IMR-90 (cell line): ENCODE measurements at regions not wholly inside any gene's neighbourhood (a gene's known extent, or its start where the extent isn't known, plus 50 kb on each side); places are given as distances from the start of the nearest gene placed in this dataset.

ENCODE experiments used
- ATAC-seq: fragments of 200-7000 bp; cut with Tn5 transposase; 2 replicates; pipeline ENCODE4 v1.9.1; 2020; ENCODE audit warnings: low read depth, mild to moderate bottlenecking, moderate library complexity
- BruUV-seq: library from RNA; stranded (reverse); fragments of 400-500 nt; replicated peaks from 2 replicates; lab custom pipeline; 2021; lab: Mats Ljungman, UMichigan
- CTCF ChIA-PET: fragments of 300-600 bp; formaldehyde crosslinking; extraction: SDS; loops from one replicate; lab custom pipeline; 2021; ENCODE audit warnings: antibody characterized with exemption; lab: Yijun Ruan, JAX
- POLR2A ChIA-PET: fragments of 300-600 bp; sonication (Branson Sonifier 250); formaldehyde crosslinking; loops from one replicate; lab custom pipeline; 2022; ENCODE audit warnings: antibody characterized with exemption; ENCODE audit not compliant: unreplicated experiment; lab: Charles Lee
- DNase-seq: peaks from one replicate; pipeline ENCODE4 v3.0.0; 2013
- H2AFZ ChIP-seq: replicated peaks from 2 replicates; pipeline ENCODE3; 2013; ENCODE audit warnings: low read length, mild to moderate bottlenecking; ENCODE audit not compliant: poor library complexity
- H2AK5ac ChIP-seq: 2 replicates; pipeline ENCODE4 v1.6.1; 2013; ENCODE audit warnings: low read depth, low read length, inconsistent platforms
- H2AK9ac ChIP-seq: replicated peaks from 2 replicates; pipeline ENCODE3; 2013; ENCODE audit warnings: mild to moderate bottlenecking, low read depth, low read length, moderate library complexity; ENCODE audit not compliant: poor library complexity
- H2BK120ac ChIP-seq: 2 replicates; pipeline ENCODE4 v1.6.1; 2013; ENCODE audit warnings: low read depth, low read length, inconsistent platforms
- H2BK15ac ChIP-seq: 3 replicates; pipeline ENCODE4 v1.6.1; 2013; ENCODE audit warnings: low read depth, low read length, inconsistent platforms
- H2BK20ac ChIP-seq: 2 replicates; pipeline ENCODE4 v1.6.1; 2013; ENCODE audit warnings: low read depth, mild to moderate bottlenecking, inconsistent platforms, low read length, moderate library complexity
- H2BK5ac ChIP-seq: 2 replicates; pipeline ENCODE4 v1.6.1; 2013; ENCODE audit warnings: mild to moderate bottlenecking, low read depth, low read length, inconsistent platforms; ENCODE audit not compliant: poor library complexity, severe bottlenecking
- H3K14ac ChIP-seq: replicated peaks from 2 replicates; pipeline ENCODE4 v1.6.1; 2013; ENCODE audit warnings: low read depth, low read length, inconsistent platforms
- H3K18ac ChIP-seq: 2 replicates; pipeline ENCODE4 v1.6.1; 2013; ENCODE audit warnings: low read depth, low read length, control low read depth
- H3K23ac ChIP-seq: 2 replicates; pipeline ENCODE4 v1.6.1; 2013; ENCODE audit warnings: low read depth, low read length, inconsistent platforms
- H3K27ac ChIP-seq: 2 replicates; pipeline ENCODE4 v1.5.1; 2013; ENCODE audit warnings: mild to moderate bottlenecking, control low read depth, low read length; ENCODE audit not compliant: insufficient read depth
- H3K27me3 ChIP-seq: 2 replicates; pipeline ENCODE4 v1.6.1; 2013; ENCODE audit warnings: low read length; ENCODE audit not compliant: control insufficient read depth, insufficient read depth
- H3K36me3 ChIP-seq: 2 replicates; pipeline ENCODE4 v1.6.1; 2013; ENCODE audit warnings: low read length, mixed read lengths; ENCODE audit not compliant: control insufficient read depth, insufficient read depth
- H3K4ac ChIP-seq: 2 replicates; pipeline ENCODE4 v1.6.1; 2013; ENCODE audit warnings: low read depth, low read length, inconsistent platforms
- H3K4me1 ChIP-seq: 2 replicates; pipeline ENCODE4 v1.6.1; 2013; ENCODE audit warnings: low read length, mixed read lengths; ENCODE audit not compliant: control insufficient read depth, insufficient read depth
- H3K4me2 ChIP-seq: 2 replicates; pipeline ENCODE4 v1.6.1; 2013; ENCODE audit warnings: low read depth, mild to moderate bottlenecking, control low read depth, low read length, moderate library complexity
- H3K4me3 ChIP-seq: 2 replicates; pipeline ENCODE4 v1.5.1; 2013; ENCODE audit warnings: low read depth, mild to moderate bottlenecking, control low read depth, low read length, moderate library complexity; ENCODE audit not compliant: insufficient read depth
- H3K56ac ChIP-seq: 2 replicates; pipeline ENCODE4 v1.6.1; 2013; ENCODE audit warnings: low read length, inconsistent platforms; ENCODE audit not compliant: insufficient read depth; ENCODE audit errors: extremely low read depth
- H3K79me1 ChIP-seq, 2 experiments: 2 replicates each; pipeline ENCODE4 v1.6.1; 2013; ENCODE audit warnings: low read length in 2 of 2, inconsistent platforms in 1 of 2, low read depth in 1 of 2
- H3K9ac ChIP-seq: 2 replicates; pipeline ENCODE4 v1.6.1; 2013; ENCODE audit warnings: low read depth, low read length, control low read depth
- H3K9me1 ChIP-seq: 2 replicates; pipeline ENCODE4 v1.6.1; 2013; ENCODE audit warnings: low read length, inconsistent platforms; ENCODE audit not compliant: insufficient read depth
- H3K9me3 ChIP-seq: 2 replicates; pipeline ENCODE4 v1.6.1; 2013; ENCODE audit warnings: low read length; ENCODE audit not compliant: control insufficient read depth, insufficient read depth
- H4K20me1 ChIP-seq: 2 replicates; pipeline ENCODE4 v1.6.1; 2013; ENCODE audit warnings: low read length, inconsistent platforms; ENCODE audit not compliant: insufficient read depth
- H4K5ac ChIP-seq: 2 replicates; pipeline ENCODE4 v1.6.1; 2013; ENCODE audit warnings: mild to moderate bottlenecking, low read depth, low read length, control low read depth
- H4K8ac ChIP-seq, 2 experiments: 2 replicates each; pipeline ENCODE4 v1.6.1; 2013; ENCODE audit warnings: low read depth in 2 of 2, low read length in 2 of 2, control low read depth in 1 of 2, inconsistent platforms in 1 of 2
- H4K91ac ChIP-seq: 2 replicates; pipeline ENCODE4 v1.6.1; 2013; ENCODE audit warnings: low read depth, low read length, inconsistent platforms; ENCODE audit not compliant: insufficient read depth
- BHLHE40 ChIP-seq: fragments of 150-350 bp; IDR thresholded peaks from 2 replicates; pipeline ENCODE4 v1.6.1; 2016; ENCODE audit warnings: mild to moderate bottlenecking, low read depth, low read length
- FOS ChIP-seq: fragments of 150-350 bp; IDR thresholded peaks from 2 replicates; pipeline ENCODE4 v1.6.1; 2016; ENCODE audit warnings: low read depth, low read length
- MAFK ChIP-seq: IDR thresholded peaks from 2 replicates; pipeline ENCODE4 v1.6.1; 2012; ENCODE audit warnings: low read depth, low read length, improper control_type of control experiment
- MXI1 ChIP-seq: IDR thresholded peaks from 2 replicates; pipeline ENCODE4 v1.6.1; 2012; ENCODE audit warnings: low read depth, mild to moderate bottlenecking, low read length, moderate library complexity, borderline replicate concordance
- NFE2L2 ChIP-seq: fragments of 150-350 bp; IDR thresholded peaks from 2 replicates; pipeline ENCODE4 v1.6.1; 2016; ENCODE audit warnings: low read depth, mild to moderate bottlenecking, low read length
- POLR2A ChIP-seq: IDR thresholded peaks from 2 replicates; pipeline ENCODE4 v1.6.1; 2012; ENCODE audit warnings: mild to moderate bottlenecking, low read depth, low read length
- RAD21 ChIP-seq: IDR thresholded peaks from 2 replicates; pipeline ENCODE4 v1.6.1; 2012; ENCODE audit warnings: low read length, improper control_type of control experiment
- RCOR1 ChIP-seq: IDR thresholded peaks from 2 replicates; pipeline ENCODE4 v1.6.1; 2012; ENCODE audit warnings: mild to moderate bottlenecking, low read length, improper control_type of control experiment; ENCODE audit not compliant: insufficient replicate concordance
- WGBS, 2 experiments: methylation state at CpG; one replicate each; pipeline versions ENCODE4 v1.1.5 to v1.1.7; 2013; ENCODE audit warnings: missing lambda C conversion rate in 2 of 2; ENCODE audit not compliant: insufficient read length in 1 of 2; ENCODE audit errors: extremely low coverage in 2 of 2; 5-methylcytosine and 5-hydroxymethylcytosine counted together
- dilution Hi-C: fragments of 300-500 bp; cut with HindIII; formaldehyde crosslinking; loops from one replicate; pipeline ENCODE4 v1.14.3; 2018; ENCODE audit warnings: low sequenced_read_pairs; ENCODE audit not compliant: unreplicated experiment
- in situ Hi-C: fragments of 300-500 bp; cut with MboI; formaldehyde crosslinking; loops from 3 replicates; pipeline ENCODE4 v1.14.3; 2019; ENCODE audit warnings: low sequenced_read_pairs, inconsistent platforms, mixed read lengths
- intact Hi-C: fragments of 100-400 bp; cut with micrococcal nuclease; formaldehyde crosslinking; loops from 2 replicates; pipeline ENCODE4 v1.10.0; 2022
- TF ChIP-seq, protein P1 (sequence below): fragments of 150-350 bp; IDR thresholded peaks from 2 replicates; pipeline ENCODE4 v1.6.1; 2016; ENCODE audit warnings: low read depth, mild to moderate bottlenecking, low read length, moderate library complexity, borderline replicate concordance
- TF ChIP-seq, protein P2 (sequence below): conservative IDR thresholded peaks from 2 replicates; pipeline ENCODE4 v1.5.1; 2012; ENCODE audit warnings: mild to moderate bottlenecking, low read depth, low read length, improper control_type of control experiment

DNA sequence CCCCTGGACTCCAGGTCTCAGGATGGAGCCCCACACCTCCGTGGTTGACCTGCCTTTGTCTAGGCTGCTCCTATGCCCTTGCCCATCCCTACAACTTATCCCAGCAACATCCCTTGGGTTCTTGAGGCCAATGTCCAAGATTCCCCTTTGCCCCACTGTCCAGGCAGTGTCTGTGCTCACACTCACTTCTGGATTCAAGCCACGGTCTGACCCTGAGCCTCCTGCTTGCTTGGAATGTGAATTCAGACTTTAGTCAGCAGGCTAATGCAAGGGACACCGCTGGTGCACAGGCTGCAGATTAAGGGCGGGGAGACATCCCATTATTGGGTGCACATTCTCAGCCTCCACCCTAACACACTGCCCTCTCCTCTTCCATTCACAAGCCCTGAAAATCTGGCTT, 154.1 kb downstream of the WNT5A start:
- Histone ChIP-seq H4K8ac (peak overlapping the region; percentile 45 to 69), H4K5ac (peak overlapping the region; percentile 85), H3K56ac (0 out of 2 replicates have a peak overlapping the region, but pooled peaks have one; percentile 36), H3K27ac (peak overlapping the region; percentile 2), H2BK120ac (peak overlapping the region; percentile 97), H3K18ac (peak overlapping the region; percentile 50), H2AK9ac (peak overlapping the region; percentile 8), H4K91ac (peak overlapping the region; percentile 79), H2BK5ac (peak overlapping the region; percentile 98), H4K20me1 (no peaks in the 10 kb centered on the region), H2BK15ac (peak overlapping the region; percentile 74; the same call in 2 of the 3 replicates), H3K79me1 (0 out of 4 replicates have a peak, but pooled peaks cover 0 to 11% of the 10 kb centered on the region in 2 experiments), H3K23ac (peak overlapping the region; percentile 8; the same call in 1 of the 2 replicates), H2AK5ac (peak overlapping the region; percentile 100), H3K9me3 (no peaks in the 10 kb centered on the region), H3K9me1 (peaks cover 23% of the 10 kb centered on the region), H3K27me3 (no peaks in the 10 kb centered on the region), H3K4me2 (no peak overlapping the region), H3K9ac (no peak overlapping the region), H3K36me3 (no peaks in the 10 kb centered on the region), H3K4ac (peak overlapping the region; percentile 85), H3K4me1 (peaks cover 23% of the 10 kb centered on the region), H3K14ac (peak overlapping the region; percentile 23), H2BK20ac (peak overlapping the region; percentile 97), H2AFZ (peak overlapping the region; percentile 54), H3K4me3 (no peak overlapping the region)
- ATAC-seq (no peak), DNase-seq (peak; percentile 35)
- intact Hi-C loops (loop anchor here (5.0 kb wide), 3 partner anchors 134 to 381 kb away; no protein-coding TSS in a partner anchor), dilution Hi-C loops (no loop called here), in situ Hi-C loops (loop anchor here (10.0 kb wide), 1 partner anchor 132 kb away; no protein-coding TSS in a partner anchor)
- no CpG with 5 or more reads among the region's 4 CpGs for whole genome bisulfite sequencing, 2 experiments
- no TSS peak for BruUV-seq
- POLR2A ChIA-PET = no interaction called here
- CTCF ChIA-PET = no interaction called here
- TF ChIP-seq BHLHE40 (no peak), NFE2L2 (no peak), RCOR1 (no peak), MAFK (no peak), POLR2A (no peak), RAD21 (no peak), MXI1 (no peak), FOS (no peak)
- TF ChIP-seq, protein P1, sequence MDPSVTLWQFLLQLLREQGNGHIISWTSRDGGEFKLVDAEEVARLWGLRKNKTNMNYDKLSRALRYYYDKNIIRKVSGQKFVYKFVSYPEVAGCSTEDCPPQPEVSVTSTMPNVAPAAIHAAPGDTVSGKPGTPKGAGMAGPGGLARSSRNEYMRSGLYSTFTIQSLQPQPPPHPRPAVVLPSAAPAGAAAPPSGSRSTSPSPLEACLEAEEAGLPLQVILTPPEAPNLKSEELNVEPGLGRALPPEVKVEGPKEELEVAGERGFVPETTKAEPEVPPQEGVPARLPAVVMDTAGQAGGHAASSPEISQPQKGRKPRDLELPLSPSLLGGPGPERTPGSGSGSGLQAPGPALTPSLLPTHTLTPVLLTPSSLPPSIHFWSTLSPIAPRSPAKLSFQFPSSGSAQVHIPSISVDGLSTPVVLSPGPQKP = no peak
- TF ChIP-seq, protein P2, sequence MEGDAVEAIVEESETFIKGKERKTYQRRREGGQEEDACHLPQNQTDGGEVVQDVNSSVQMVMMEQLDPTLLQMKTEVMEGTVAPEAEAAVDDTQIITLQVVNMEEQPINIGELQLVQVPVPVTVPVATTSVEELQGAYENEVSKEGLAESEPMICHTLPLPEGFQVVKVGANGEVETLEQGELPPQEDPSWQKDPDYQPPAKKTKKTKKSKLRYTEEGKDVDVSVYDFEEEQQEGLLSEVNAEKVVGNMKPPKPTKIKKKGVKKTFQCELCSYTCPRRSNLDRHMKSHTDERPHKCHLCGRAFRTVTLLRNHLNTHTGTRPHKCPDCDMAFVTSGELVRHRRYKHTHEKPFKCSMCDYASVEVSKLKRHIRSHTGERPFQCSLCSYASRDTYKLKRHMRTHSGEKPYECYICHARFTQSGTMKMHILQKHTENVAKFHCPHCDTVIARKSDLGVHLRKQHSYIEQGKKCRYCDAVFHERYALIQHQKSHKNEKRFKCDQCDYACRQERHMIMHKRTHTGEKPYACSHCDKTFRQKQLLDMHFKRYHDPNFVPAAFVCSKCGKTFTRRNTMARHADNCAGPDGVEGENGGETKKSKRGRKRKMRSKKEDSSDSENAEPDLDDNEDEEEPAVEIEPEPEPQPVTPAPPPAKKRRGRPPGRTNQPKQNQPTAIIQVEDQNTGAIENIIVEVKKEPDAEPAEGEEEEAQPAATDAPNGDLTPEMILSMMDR = no peak
